ENCODE measurements at regions not wholly inside any gene's neighbourhood (a gene's known extent, or its start where the extent isn't known, plus 50 kb on each side); places are given as distances from the start of the nearest gene placed in this dataset.

- no peak overlapping the region for H2BK120ac ChIP-seq (ENCODE audit: low read depth, low read length)
- H3K4me3 ChIP-seq (ENCODE audit: insufficient read depth, low read depth, low read length): no peak overlapping the region
- no peak overlapping the region for H3K14ac ChIP-seq (replicated peaks; ENCODE audit: low read depth, low read length)
- no peak overlapping the region for H3K27ac ChIP-seq (ENCODE audit: insufficient read depth, low read length)
- ATAC-seq (ENCODE audit: low read depth): no peak
- no peaks in the 10 kb centered on the region for H3K27me3 ChIP-seq (ENCODE audit: control insufficient read depth, insufficient read depth, low read length)
- no peak overlapping the region for H3K9ac ChIP-seq (ENCODE audit: low read depth, low read length)
- no peak overlapping the region for H2AK9ac ChIP-seq (replicated peaks; ENCODE audit: low read depth, low read length, poor library complexity)
- no peaks in the 10 kb centered on the region for H3K79me1 ChIP-seq (ENCODE audit: low read depth in 1 of 2, low read length in 2 of 2)
- 15% methylated on average over 3 of the region's 5 CpGs; no CpG with 5 or more reads in 1 of the 2 experiments for WGBS, 2 experiments (ENCODE audit: extremely low coverage in 2 of 2, insufficient read length in 1 of 2)
- intact Hi-C loops (cut with micrococcal nuclease) (no loop called here), in situ Hi-C loops (cut with MboI; ENCODE audit: low sequenced_read_pairs) (no loop called here), dilution Hi-C loops (cut with HindIII; ENCODE audit: low sequenced_read_pairs, unreplicated experiment) (no loop called here)
- H3K36me3 ChIP-seq (ENCODE audit: control insufficient read depth, insufficient read depth, low read length): no peaks in the 10 kb centered on the region
- H3K9me3 ChIP-seq (ENCODE audit: control insufficient read depth, insufficient read depth, low read length): peaks cover 69% of the 10 kb centered on the region
- no peaks in the 10 kb centered on the region for H3K9me1 ChIP-seq (ENCODE audit: insufficient read depth, low read length)
- no peak overlapping the region for H4K91ac ChIP-seq (ENCODE audit: insufficient read depth, low read depth, low read length)
- POLR2A ChIA-PET (ENCODE audit: unreplicated experiment): no interaction called here
- H2AFZ ChIP-seq (replicated peaks; ENCODE audit: low read length, poor library complexity): no peak overlapping the region
- no peak overlapping the region for H2BK20ac ChIP-seq (ENCODE audit: low read depth, low read length)
- no peaks in the 10 kb centered on the region for H3K4me1 ChIP-seq (ENCODE audit: control insufficient read depth, insufficient read depth, low read length)
- no peak overlapping the region for H3K4me2 ChIP-seq (ENCODE audit: low read depth, low read length)
- H4K5ac ChIP-seq (ENCODE audit: low read depth, low read length): no peak overlapping the region
- no peak overlapping the region for H4K8ac ChIP-seq (ENCODE audit: low read depth in 2 of 2, low read length in 2 of 2)
- H3K23ac ChIP-seq (ENCODE audit: low read depth, low read length): no peak overlapping the region
- no peak for TF ChIP-seq FOS (IDR thresholded peaks at IDR 0.05; ENCODE audit: low read depth, low read length)
- no peak for TF ChIP-seq CEBPB (IDR thresholded peaks at IDR 0.05; ENCODE audit: low read depth, low read length)
- no peak for TF ChIP-seq SMC3 (IDR thresholded peaks at IDR 0.05; ENCODE audit: low read depth, low read length)
- TF ChIP-seq RCOR1 (IDR thresholded peaks at IDR 0.05; ENCODE audit: insufficient replicate concordance, low read length): no peak
- TF ChIP-seq NFE2L2 (IDR thresholded peaks at IDR 0.05; ENCODE audit: low read depth, low read length): no peak
- TF ChIP-seq MAFK (IDR thresholded peaks at IDR 0.05; ENCODE audit: low read depth, low read length): no peak
- TF ChIP-seq RAD21 (IDR thresholded peaks at IDR 0.05; ENCODE audit: low read length): no peak
- TF ChIP-seq CTCF (conservative IDR thresholded peaks at IDR 0.05; ENCODE audit: low read depth, low read length): no peak
- no peak overlapping the region for H2BK5ac ChIP-seq (ENCODE audit: low read depth, low read length, poor library complexity, severe bottlenecking)
- CTCF ChIA-PET: no interaction called here
- DNase-seq: no peak
- no peak overlapping the region for H3K18ac ChIP-seq (ENCODE audit: low read depth, low read length)
- BruUV-seq (replicated peaks): no TSS peak
- H4K20me1 ChIP-seq (ENCODE audit: insufficient read depth, low read length): no peaks in the 10 kb centered on the region
- no peak overlapping the region for H3K4ac ChIP-seq (ENCODE audit: low read depth, low read length)
- no peak overlapping the region for H2BK15ac ChIP-seq (ENCODE audit: low read depth, low read length)
- no peak overlapping the region for H2AK5ac ChIP-seq (ENCODE audit: low read depth, low read length)
- no peak overlapping the region for H3K56ac ChIP-seq (ENCODE audit: extremely low read depth, insufficient read depth, low read length)
Observed at GRCh38 chr22:49292909-49293308, 534.8 kb downstream of the BRD1 start.

Data from IMR-90 (cell line).